Thyroid gland (tissue), 4 donors: ENCODE measurements at regions not wholly inside any gene's neighbourhood (a gene's known extent, or its start where the extent isn't known, plus 50 kb on each side); places are given as distances from the start of the nearest gene placed in this dataset.

ENCODE experiments used
- POLR2A ChIP-seq, 2 donors: fragments of 450-650 bp; IDR thresholded peaks; one replicate each; pipeline ENCODE4 v1.6.1; 2017; ENCODE audit warnings: antibody characterized with exemption in 2 of 2, mild to moderate bottlenecking in 2 of 2, moderate library complexity in 1 of 2
- TF ChIP-seq, protein P1 (sequence below), 6 experiments: fragments of 200-600 bp in 3 of 6; fragments of 450-650 bp in 3 of 6; sonication (generic) in 3 of 6; IDR thresholded peaks; one replicate each; pipeline ENCODE4 v1.5.1; 2016 to 2019; ENCODE audit warnings: antibody characterized with exemption in 6 of 6, mild to moderate bottlenecking in 2 of 6, inconsistent platforms in 1 of 6, moderate library complexity in 1 of 6

- TF ChIP-seq, protein P1, sequence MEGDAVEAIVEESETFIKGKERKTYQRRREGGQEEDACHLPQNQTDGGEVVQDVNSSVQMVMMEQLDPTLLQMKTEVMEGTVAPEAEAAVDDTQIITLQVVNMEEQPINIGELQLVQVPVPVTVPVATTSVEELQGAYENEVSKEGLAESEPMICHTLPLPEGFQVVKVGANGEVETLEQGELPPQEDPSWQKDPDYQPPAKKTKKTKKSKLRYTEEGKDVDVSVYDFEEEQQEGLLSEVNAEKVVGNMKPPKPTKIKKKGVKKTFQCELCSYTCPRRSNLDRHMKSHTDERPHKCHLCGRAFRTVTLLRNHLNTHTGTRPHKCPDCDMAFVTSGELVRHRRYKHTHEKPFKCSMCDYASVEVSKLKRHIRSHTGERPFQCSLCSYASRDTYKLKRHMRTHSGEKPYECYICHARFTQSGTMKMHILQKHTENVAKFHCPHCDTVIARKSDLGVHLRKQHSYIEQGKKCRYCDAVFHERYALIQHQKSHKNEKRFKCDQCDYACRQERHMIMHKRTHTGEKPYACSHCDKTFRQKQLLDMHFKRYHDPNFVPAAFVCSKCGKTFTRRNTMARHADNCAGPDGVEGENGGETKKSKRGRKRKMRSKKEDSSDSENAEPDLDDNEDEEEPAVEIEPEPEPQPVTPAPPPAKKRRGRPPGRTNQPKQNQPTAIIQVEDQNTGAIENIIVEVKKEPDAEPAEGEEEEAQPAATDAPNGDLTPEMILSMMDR (IDR thresholded peaks at IDR 0.05): no peak
- TF ChIP-seq POLR2A (IDR thresholded peaks at IDR 0.05): no peak
Observed at GRCh38 chr18:1498216-1498615, 593.5 kb downstream of the ADCYAP1 start.
